HT1080 (cell line): ENCODE measurements at regions not wholly inside any gene's neighbourhood (a gene's known extent, or its start where the extent isn't known, plus 50 kb on each side); places are given as distances from the start of the nearest gene placed in this dataset. TPM values are rescaled to one million over a fixed set of nuclear protein-coding genes. Genes with fewer than 3 reads are reported as not detected.

Experiments
- DNase-seq: peaks from one replicate; pipeline ENCODE4 v3.0.0-alpha.2; 2015; ENCODE audit warnings: low read depth
- small RNA-seq: library from RNA; depleted of rRNA; stranded (forward); fragments of <200 nt; gene quantifications from one replicate; pipeline ENCODE3, GENCODE V24; 2014

GRCh38 chr6:3999800-4000661 lies 78.9 kb downstream of the FAM217A start:
- DNase-seq: no peak

- DNase-seq: no peak
Observed at GRCh38 chr6:4004249-4004648, 74.7 kb downstream of the FAM217A start.

DNA sequence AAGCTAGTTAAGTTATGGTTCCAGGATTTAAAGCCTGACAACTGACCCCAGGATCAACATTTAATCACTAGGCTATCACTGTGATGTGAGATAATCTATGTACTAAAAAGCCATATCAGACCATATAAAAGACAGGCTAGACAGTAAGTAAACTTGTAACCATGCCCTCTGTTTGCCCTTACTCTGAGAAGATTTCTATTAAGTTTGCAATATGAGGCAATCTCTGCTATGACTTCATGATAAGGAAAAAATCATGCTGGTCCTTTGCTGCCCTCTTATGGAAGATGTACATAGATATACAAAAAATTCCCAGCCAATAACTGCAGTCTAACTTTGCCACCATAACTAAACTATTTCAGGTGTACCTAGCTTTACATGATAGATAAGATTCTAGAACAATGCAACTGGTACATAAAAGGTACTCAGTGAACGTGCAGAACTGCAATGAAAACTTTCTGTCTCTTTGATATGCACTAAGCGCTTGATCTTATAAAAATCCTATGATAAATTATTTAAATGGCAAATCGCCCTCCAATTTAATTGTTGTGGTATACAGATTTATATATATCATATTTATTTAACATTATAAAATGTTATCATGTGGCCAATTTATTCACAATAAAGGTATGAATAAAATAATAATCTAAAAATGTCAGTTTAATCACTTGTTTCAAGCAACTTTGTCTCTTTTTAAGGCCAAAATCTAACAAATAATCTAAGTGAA lies 70.5 kb downstream of the FAM217A start:
- DNase-seq: peak; percentile 67

DNA sequence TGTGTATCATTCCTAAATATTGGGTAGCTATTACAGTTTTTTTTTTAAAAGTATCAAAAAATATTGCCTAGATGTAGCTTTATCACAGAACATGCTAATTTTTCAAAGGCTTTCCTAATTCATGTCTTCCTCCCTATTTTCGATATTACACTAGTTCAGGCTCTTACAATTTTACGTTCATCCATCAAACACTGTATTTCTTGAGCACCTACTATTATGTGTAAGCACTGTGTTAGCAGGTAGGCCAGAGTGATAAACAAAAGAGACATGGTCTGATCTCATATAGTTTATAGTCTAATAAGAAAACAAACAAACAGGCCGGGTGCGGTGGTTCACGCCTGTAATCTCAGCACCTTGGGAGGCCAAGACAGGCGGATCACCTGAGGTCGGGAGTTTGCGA lies 69.5 kb downstream of the FAM217A start:
- DNase-seq: no peak

DNA sequence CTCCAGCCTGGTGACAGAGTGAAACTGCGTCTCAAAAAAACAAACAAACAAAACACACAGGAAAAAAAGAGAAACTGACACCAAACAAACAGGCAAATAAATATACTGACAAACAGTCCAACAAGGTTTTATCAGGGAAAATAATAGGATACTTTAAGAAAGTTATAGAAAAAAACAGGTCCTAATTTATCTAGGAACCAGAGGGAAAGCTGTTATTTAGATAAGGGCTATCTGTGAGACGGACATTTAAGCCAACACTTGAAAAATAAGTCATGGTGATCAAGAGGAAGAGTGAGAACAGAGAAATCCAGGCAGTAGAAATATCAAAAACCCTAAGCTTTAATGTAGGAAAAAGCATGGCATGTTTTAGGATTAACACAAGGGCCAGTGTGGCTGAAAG lies 68.9 kb downstream of the FAM217A start:
- DNase-seq: no peak

DNA sequence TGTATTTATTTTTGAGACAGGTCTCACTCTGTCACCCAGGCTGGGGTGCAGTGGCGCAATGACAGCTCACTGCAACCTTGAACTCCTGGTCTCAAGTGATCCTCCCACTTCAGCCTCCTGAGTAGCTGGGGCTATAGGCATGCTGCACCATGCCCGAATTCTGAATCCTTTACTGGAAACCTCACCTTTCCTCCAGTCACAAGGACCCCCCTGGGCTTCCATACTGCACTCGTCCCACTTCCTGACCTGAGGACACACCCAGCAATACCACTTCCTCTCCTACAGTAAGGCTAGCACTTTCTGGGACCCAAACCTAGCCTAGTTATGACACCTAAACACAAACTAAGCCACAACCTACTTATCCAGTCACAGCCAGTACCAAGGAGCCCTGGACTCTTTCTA lies 68.2 kb downstream of the FAM217A start:
- DNase-seq: peak; percentile 62

GRCh38 chr6:4012826-4013225 lies 66.1 kb downstream of the FAM217A start:
- DNase-seq: no peak

DNA sequence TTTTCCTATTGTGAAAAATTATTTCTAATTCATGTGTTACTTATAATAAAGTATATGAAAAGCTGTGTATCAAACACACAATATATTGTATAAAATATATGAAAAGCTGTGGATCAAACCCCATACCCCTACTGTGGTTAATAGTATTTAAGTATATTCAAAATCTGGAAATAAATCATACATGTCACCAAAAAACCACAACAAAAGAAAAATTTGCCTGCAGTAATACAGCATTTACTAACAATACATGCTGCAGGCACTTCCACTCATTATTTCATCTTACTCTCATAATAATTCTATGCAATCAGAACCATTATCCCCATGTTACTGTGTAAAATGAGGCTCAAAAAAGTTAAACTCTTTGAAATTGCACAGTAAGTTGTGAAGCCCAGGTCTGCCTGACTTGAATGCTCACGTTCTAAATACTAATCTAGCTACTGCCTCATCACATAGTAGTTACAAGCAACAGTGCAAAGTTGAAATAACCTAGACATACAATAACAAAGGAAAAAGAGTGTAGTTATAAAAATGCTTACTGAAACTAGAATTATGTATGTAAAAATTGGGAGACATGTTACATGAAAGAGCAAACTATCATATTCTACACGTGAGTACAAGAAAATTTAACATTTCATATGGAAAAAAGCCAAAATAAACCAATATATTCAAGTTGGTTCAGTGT lies 61.7 kb downstream of the FAM217A start:
- no peak for DNase-seq

- no peak for DNase-seq
Observed at GRCh38 chr6:4017834-4018170, 61.1 kb downstream of the FAM217A start.

- DNase-seq: peak; percentile 95
Observed at GRCh38 chr6:4018171-4018923, 60.6 kb downstream of the FAM217A start.

Small RNA genes lying in the stretch of these regions (small RNA-seq; reads per million reads assigned to genes)
- not detected for gene AL590004.1
